CD4-positive, alpha-beta T cell (primary cell): ENCODE measurements at regions not wholly inside any gene's neighbourhood (a gene's known extent, or its start where the extent isn't known, plus 50 kb on each side); places are given as distances from the start of the nearest gene placed in this dataset.
"Not testable (repeated sequence)": the region's sequence is repeated elsewhere in the genome, so short reads cannot be mapped to it uniquely, and the experiment has no call there.

Experiments
- ATAC-seq: fragments of 200-7000 bp; cut with Tn5 transposase; one replicate; pipeline ENCODE4 v1.10.0; 2022; ENCODE audit warnings: mild to moderate bottlenecking; ENCODE audit not compliant: poor library complexity
- CTCF ChIA-PET: fragments of 350-600 bp; sonication (Branson Sonifier 250); formaldehyde crosslinking; loops from one replicate; lab custom pipeline; 2021; ENCODE audit warnings: antibody characterized with exemption, inconsistent platforms; lab: Charles Lee
- POLR2A ChIA-PET: fragments of 350-600 bp; sonication (Branson Sonifier 250); formaldehyde crosslinking; loops from one replicate; lab custom pipeline; 2021; ENCODE audit warnings: antibody characterized with exemption, inconsistent platforms; lab: Charles Lee
- DNase-seq, 14 experiments: peaks; one replicate each; pipeline ENCODE4 v3.0.0-alpha.2; 2013 to 2020; ENCODE audit warnings: mixed read lengths in 2 of 14
- H3K27ac ChIP-seq, 2 donors: one replicate each; pipeline versions ENCODE4 v1.5.1 to v1.7.0; 2013; ENCODE audit warnings: low read length in 2 of 2, low read depth in 1 of 2, mild to moderate bottlenecking in 1 of 2
- H3K27me3 ChIP-seq, 2 experiments: 1 replicate in 1 of 2; 2 replicates in 1 of 2; pipeline versions ENCODE4 v1.6.1 to v1.7.0; 2013; ENCODE audit warnings: low read length in 2 of 2, control low read depth in 1 of 2, mild to moderate bottlenecking in 1 of 2, moderate library complexity in 1 of 2; ENCODE audit not compliant: insufficient read depth in 2 of 2, control insufficient read depth in 1 of 2
- H3K36me3 ChIP-seq: one replicate; pipeline ENCODE4 v1.6.1; 2013; ENCODE audit warnings: low read length, control low read depth; ENCODE audit not compliant: insufficient read depth
- H3K4me1 ChIP-seq: one replicate; pipeline ENCODE4 v1.6.1; 2013; ENCODE audit warnings: low read length, control low read depth; ENCODE audit not compliant: insufficient read depth
- H3K4me3 ChIP-seq: one replicate; pipeline ENCODE4 v1.5.1; 2013; ENCODE audit warnings: mild to moderate bottlenecking, low read length, moderate library complexity
- H3K9me3 ChIP-seq, 2 experiments: 1 replicate in 1 of 2; 2 replicates in 1 of 2; pipeline versions ENCODE4 v1.6.1 to v1.7.0; 2013; ENCODE audit warnings: low read length in 2 of 2, mild to moderate bottlenecking in 2 of 2, control low read depth in 1 of 2, moderate library complexity in 1 of 2; ENCODE audit not compliant: control insufficient read depth in 1 of 2, insufficient read depth in 1 of 2
- H3K27ac Mint-ChIP-seq: one replicate; pipeline ENCODE4 v1.8.0; 2020; ENCODE audit warnings: mixed read lengths
- H3K27me3 Mint-ChIP-seq: one replicate; pipeline ENCODE4 v1.8.0; 2021; ENCODE audit warnings: mixed read lengths
- H3K36me3 Mint-ChIP-seq: one replicate; pipeline ENCODE4 v1.8.0; 2021; ENCODE audit warnings: low read depth, mixed read lengths
- H3K4me1 Mint-ChIP-seq: one replicate; pipeline ENCODE4 v1.8.0; 2021; ENCODE audit warnings: low read depth, mixed read lengths
- H3K4me3 Mint-ChIP-seq: one replicate; pipeline ENCODE4 v1.8.0; 2020; ENCODE audit warnings: mild to moderate bottlenecking, mixed read lengths
- H3K9me3 Mint-ChIP-seq: one replicate; pipeline ENCODE4 v1.8.0; 2020; ENCODE audit warnings: mixed read lengths
- CTCF ChIP-seq: fragments of 200-600 bp; IDR thresholded peaks from one replicate; pipeline ENCODE4 v1.8.0; 2022; ENCODE audit warnings: antibody characterized with exemption, mild to moderate bottlenecking
- intact Hi-C, 2 experiments: fragments of 100-400 bp; cut with DNase I in 1 of 2; cut with micrococcal nuclease in 1 of 2; formaldehyde crosslinking; loops; one replicate each; pipeline versions ENCODE4 v1.15.1 to v1.9.0; 2023 to 2025; cut with DNase I, micrococcal nuclease

- TF ChIP-seq CTCF = no peak
- H3K36me3 Mint-ChIP-seq = no peaks in the 10 kb centered on the region
- H3K4me3 Mint-ChIP-seq = no peak overlapping the region
- Histone ChIP-seq H3K27me3 (no peaks in the 10 kb centered on the region), H3K4me3 (no peak overlapping the region), H3K36me3 (no peaks in the 10 kb centered on the region), H3K9me3 (no peaks in the 10 kb centered on the region), H3K4me1 (no peaks in the 10 kb centered on the region), H3K27ac (no peak overlapping the region)
- ATAC-seq = no peak
- H3K9me3 Mint-ChIP-seq = no peaks in the 10 kb centered on the region
- POLR2A ChIA-PET = no interaction called here
- no peak for DNase-seq
- H3K27me3 Mint-ChIP-seq = no peaks in the 10 kb centered on the region
- no peaks in the 10 kb centered on the region for H3K4me1 Mint-ChIP-seq
- no peak overlapping the region for H3K27ac Mint-ChIP-seq
- CTCF ChIA-PET = no interaction called here
- intact Hi-C loops = no loop called here
Observed at GRCh38 chr4:164648849-164649212, 105.1 kb upstream of the SMIM31 start.

GRCh38 chr4:164659765-164660164, 94.2 kb upstream of the SMIM31 start:
- Mint-ChIP-seq H3K9me3 (peaks cover 6% of the 10 kb centered on the region), H3K27me3 (no peaks in the 10 kb centered on the region), H3K4me1 (no peaks in the 10 kb centered on the region), H3K4me3 (no peak overlapping the region), H3K27ac (no peak overlapping the region), H3K36me3 (no peaks in the 10 kb centered on the region)
- DNase-seq (no peak), ATAC-seq (no peak)
- Histone ChIP-seq H3K4me3 (no peak overlapping the region), H3K27me3 (no peaks in the 10 kb centered on the region), H3K36me3 (no peaks in the 10 kb centered on the region), H3K27ac (no peak overlapping the region), H3K9me3 (no peaks in the 10 kb centered on the region), H3K4me1 (no peaks in the 10 kb centered on the region)
- TF ChIP-seq CTCF = no peak
- ChIA-PET POLR2A (no interaction called here), CTCF (no interaction called here)
- intact Hi-C loops = no loop called here

- H3K27me3 ChIP-seq, ATAC-seq, H3K4me1 Mint-ChIP-seq, POLR2A ChIA-PET, CTCF ChIA-PET, H3K27ac ChIP-seq, H3K4me3 Mint-ChIP-seq, H3K27ac Mint-ChIP-seq, H3K4me1 ChIP-seq, H3K4me3 ChIP-seq, H3K9me3 Mint-ChIP-seq, intact Hi-C loops, DNase-seq, H3K36me3 Mint-ChIP-seq, H3K27me3 Mint-ChIP-seq, H3K36me3 ChIP-seq, H3K9me3 ChIP-seq: not testable (repeated sequence)
Observed at GRCh38 chr4:164676152-164676551, 77.8 kb upstream of the SMIM31 start.

- H3K27ac Mint-ChIP-seq = no peak overlapping the region
Observed at GRCh38 chr4:164683040-164683439, 70.9 kb upstream of the SMIM31 start.

More at GRCh38 chr4:164683040-164683439, 70.9 kb upstream of the SMIM31 start:
- ChIA-PET CTCF (no interaction called here), POLR2A (no interaction called here)
- Histone ChIP-seq H3K27ac (no peak overlapping the region), H3K4me1 (no peaks in the 10 kb centered on the region), H3K27me3 (no peaks in the 10 kb centered on the region), H3K4me3 (no peak overlapping the region), H3K36me3 (no peaks in the 10 kb centered on the region), H3K9me3 (no peaks in the 10 kb centered on the region)
- H3K9me3 Mint-ChIP-seq = no peaks in the 10 kb centered on the region
- H3K36me3 Mint-ChIP-seq = no peaks in the 10 kb centered on the region
- ATAC-seq = no peak
- H3K27me3 Mint-ChIP-seq = no peaks in the 10 kb centered on the region
- intact Hi-C loops = no loop called here
- H3K4me3 Mint-ChIP-seq = no peak overlapping the region
- TF ChIP-seq CTCF = no peak
- DNase-seq = no peak
- no peaks in the 10 kb centered on the region for H3K4me1 Mint-ChIP-seq
